NCI-H446 treated with DMSO at 0.1 percent for 48 hours (cell line): ENCODE measurements at regions not wholly inside any gene's neighbourhood (a gene's known extent, or its start where the extent isn't known, plus 50 kb on each side); places are given as distances from the start of the nearest gene placed in this dataset.

Experiments used
- DNase-seq: peaks from one replicate; lab custom pipeline; 2025; lab: John Stamatoyannopoulos, UW

GRCh38 chr4:110778521-110778920, 155.6 kb upstream of the PITX2 start:
- DNase-seq: no peak

GRCh38 chr4:110780538-110780937, 157.7 kb upstream of the PITX2 start:
- no peak for DNase-seq

GRCh38 chr4:110781944-110782343, 159.1 kb upstream of the PITX2 start:
- no peak for DNase-seq

- no peak for DNase-seq
These were observed 164.2 kb upstream of the PITX2 start for GRCh38 chr4:110787109-110787508.

GRCh38 chr4:110787707-110788106, 164.8 kb upstream of the PITX2 start:
- DNase-seq: no peak

GRCh38 chr4:110788302-110788701, 165.4 kb upstream of the PITX2 start:
- DNase-seq: no peak

- no peak for DNase-seq
These were observed 169.2 kb upstream of the PITX2 start for GRCh38 chr4:110792036-110792435.

GRCh38 chr4:110793381-110793801, 170.5 kb upstream of the PITX2 start:
- DNase-seq: no peak

GRCh38 chr4:110793890-110794554, 171.1 kb upstream of the PITX2 start:
- no peak for DNase-seq

- no peak for DNase-seq
These were observed 173.1 kb upstream of the PITX2 start for GRCh38 chr4:110795971-110796370.

- DNase-seq: no peak
These were observed 174.6 kb upstream of the PITX2 start for GRCh38 chr4:110797486-110797885.

GRCh38 chr4:110798687-110799086, 175.8 kb upstream of the PITX2 start:
- DNase-seq: no peak

- DNase-seq: no peak
These were observed 176.3 kb upstream of the PITX2 start for GRCh38 chr4:110799211-110799610.

GRCh38 chr4:110801591-110801990, 178.7 kb upstream of the PITX2 start:
- DNase-seq: no peak

- DNase-seq: no peak
These were observed 185.5 kb upstream of the PITX2 start for GRCh38 chr4:110808351-110808878.

- no peak for DNase-seq
These were observed 193.1 kb upstream of the PITX2 start for GRCh38 chr4:110815950-110816349.

- DNase-seq: no peak
These were observed 193.5 kb upstream of the PITX2 start for GRCh38 chr4:110816367-110816766.

- no peak for DNase-seq
These were observed 198.3 kb upstream of the PITX2 start for GRCh38 chr4:110821186-110821585.

- DNase-seq: no peak
These were observed 200.4 kb upstream of the PITX2 start for GRCh38 chr4:110823251-110823650.

- DNase-seq: no peak
These were observed 201.5 kb upstream of the PITX2 start for GRCh38 chr4:110824344-110824743.

GRCh38 chr4:110826656-110827055, 203.8 kb upstream of the PITX2 start:
- no peak for DNase-seq

- DNase-seq: no peak
These were observed 207.6 kb upstream of the PITX2 start for GRCh38 chr4:110830461-110830860.

- DNase-seq: no peak
These were observed 215.1 kb upstream of the PITX2 start for GRCh38 chr4:110837896-110838450.

- DNase-seq: no peak
These were observed 217.4 kb upstream of the PITX2 start for GRCh38 chr4:110840221-110840654.
